GM12892 (cell line): ENCODE measurements at regions not wholly inside any gene's neighbourhood (a gene's known extent, or its start where the extent isn't known, plus 50 kb on each side); places are given as distances from the start of the nearest gene placed in this dataset.
"Not testable (repeated sequence)": the region's sequence is repeated elsewhere in the genome, so short reads cannot be mapped to it uniquely, and the experiment has no call there.

ENCODE experiments used
- DNase-seq: peaks from one replicate; pipeline ENCODE4 v3.0.0; 2011; ENCODE audit not compliant: insufficient read length
- FAIRE-seq: peaks from 2 replicates; lab custom pipeline; 2011; peaks lifted over from hg19 to GRCh38; lab: Jason Lieb, UNC
- POLR2A ChIP-seq: IDR thresholded peaks from 2 replicates; pipeline ENCODE4 v1.6.1; 2011; ENCODE audit warnings: low read depth, low read length, control low read depth
- POLR2AphosphoS5 ChIP-seq: IDR thresholded peaks from 2 replicates; pipeline ENCODE4 v1.6.1; 2011; ENCODE audit warnings: low read depth, low read length, control low read depth
- TAF1 ChIP-seq: IDR thresholded peaks from 2 replicates; pipeline ENCODE4 v1.6.1; 2011; ENCODE audit warnings: low read depth, mild to moderate bottlenecking, control low read depth, low read length, borderline replicate concordance

DNA sequence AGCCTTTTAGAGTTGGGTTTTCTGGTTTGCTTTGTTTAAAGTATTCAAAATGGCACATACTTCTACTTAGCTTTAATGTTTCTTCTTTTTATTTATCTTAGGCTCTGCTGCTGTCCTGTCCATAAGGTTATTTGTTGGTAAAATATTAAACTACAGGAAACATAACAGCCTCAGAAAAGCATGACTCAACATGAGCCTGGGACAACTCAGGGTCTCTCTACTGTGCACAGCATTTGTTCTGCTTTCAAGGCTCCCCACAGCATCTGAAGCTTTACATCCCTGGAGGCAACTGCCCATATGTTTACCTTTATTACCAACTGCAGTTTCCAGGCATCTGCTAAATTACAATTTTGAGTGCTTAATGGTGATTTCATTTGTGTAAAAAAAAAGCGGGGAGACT, 954.2 kb upstream of the FBXO33 start:
- TF ChIP-seq POLR2A (no peak), POLR2AphosphoS5 (no peak), TAF1 (no peak)
- DNase-seq (no peak), FAIRE-seq (no peak)

DNA sequence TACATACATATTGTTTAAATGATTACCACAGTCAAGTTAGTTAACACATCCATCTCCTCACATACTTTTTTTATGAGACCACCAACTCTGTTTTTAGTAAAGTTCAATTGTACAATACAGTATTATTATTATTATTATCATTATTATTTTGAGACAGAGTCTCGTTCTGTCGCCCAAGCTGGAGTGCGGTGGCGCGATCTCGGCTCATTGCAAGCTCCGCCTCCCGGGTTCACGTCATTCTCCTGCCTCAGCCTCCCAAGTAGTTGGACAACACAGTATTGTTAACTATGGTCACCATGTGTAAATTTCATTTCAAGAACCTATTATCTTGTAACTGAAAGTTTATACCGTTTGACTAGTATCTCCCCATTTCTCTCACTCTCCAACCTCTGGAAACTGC, 942.0 kb upstream of the FBXO33 start:
- FAIRE-seq: no peak

DNA sequence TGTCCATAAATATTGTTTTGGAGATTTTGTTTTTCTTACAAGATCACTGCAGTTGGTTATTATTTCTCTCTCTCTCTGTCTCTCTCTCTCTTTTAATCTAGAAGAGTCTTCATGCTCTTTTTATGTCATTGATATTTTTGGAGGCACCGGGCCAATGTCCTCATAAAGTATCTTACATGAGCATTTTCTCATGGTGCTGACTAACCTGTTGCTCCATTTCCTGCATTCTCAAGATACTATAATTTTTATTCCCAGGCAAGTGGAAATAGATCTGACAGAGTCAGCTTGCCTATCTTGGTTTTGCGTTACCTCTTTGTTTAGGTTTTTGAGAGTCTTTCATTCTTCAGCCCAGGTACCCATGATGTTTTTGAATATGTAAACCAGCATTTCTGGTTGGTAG, 938.8 kb upstream of the FBXO33 start:
- DNase-seq (no peak), FAIRE-seq (no peak)
- TF ChIP-seq POLR2A: no peak
- no peak for TF ChIP-seq TAF1
- no peak for TF ChIP-seq POLR2AphosphoS5

More for the DNA sequence above, 942.0 kb upstream of the FBXO33 start:
- no peak for TF ChIP-seq POLR2A
- TF ChIP-seq TAF1: no peak
- TF ChIP-seq POLR2AphosphoS5: no peak
- DNase-seq: no peak

DNA sequence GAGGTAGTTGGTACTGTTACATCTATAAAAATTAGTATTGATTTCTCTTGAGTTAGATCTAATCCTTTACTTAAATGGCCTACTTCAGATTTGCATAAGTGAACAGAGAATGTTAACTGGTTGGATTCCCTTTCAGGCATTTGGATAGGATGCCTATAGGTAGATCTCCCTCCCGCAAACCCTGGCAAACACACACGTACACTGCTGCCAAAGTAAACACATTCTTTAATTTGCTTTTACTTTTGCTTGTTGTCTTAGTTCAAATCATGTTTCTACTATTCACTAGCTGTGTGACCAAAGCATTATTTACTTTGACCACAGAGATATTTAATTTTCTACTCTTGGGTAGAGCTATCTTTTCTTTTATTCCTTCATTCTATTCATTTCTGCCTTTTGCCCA, 936.1 kb upstream of the FBXO33 start:
- TF ChIP-seq POLR2AphosphoS5 (no peak), TAF1 (no peak), POLR2A (no peak)
- DNase-seq: no peak
- no peak for FAIRE-seq

DNA sequence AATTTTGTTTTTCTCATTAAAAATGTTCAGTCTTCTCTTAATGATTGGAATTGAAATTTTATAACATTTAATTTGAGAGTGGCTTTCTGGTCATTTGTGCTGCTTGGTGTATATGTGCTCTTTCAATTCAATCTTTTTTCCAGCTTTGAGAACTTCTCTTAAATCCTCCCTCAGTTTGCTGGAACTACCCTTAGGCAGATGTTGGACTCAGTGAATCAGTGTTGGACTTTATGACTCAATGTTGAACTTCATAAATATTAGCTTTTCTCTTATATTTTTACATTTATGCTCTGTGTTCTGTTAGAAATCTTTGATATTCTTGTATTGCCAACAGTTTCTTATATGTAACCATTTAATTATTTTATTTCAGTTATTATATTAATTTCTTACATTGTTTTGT, 935.5 kb upstream of the FBXO33 start:
- FAIRE-seq: no peak
- TF ChIP-seq POLR2AphosphoS5: no peak
- TF ChIP-seq TAF1: no peak
- no peak for TF ChIP-seq POLR2A

DNA sequence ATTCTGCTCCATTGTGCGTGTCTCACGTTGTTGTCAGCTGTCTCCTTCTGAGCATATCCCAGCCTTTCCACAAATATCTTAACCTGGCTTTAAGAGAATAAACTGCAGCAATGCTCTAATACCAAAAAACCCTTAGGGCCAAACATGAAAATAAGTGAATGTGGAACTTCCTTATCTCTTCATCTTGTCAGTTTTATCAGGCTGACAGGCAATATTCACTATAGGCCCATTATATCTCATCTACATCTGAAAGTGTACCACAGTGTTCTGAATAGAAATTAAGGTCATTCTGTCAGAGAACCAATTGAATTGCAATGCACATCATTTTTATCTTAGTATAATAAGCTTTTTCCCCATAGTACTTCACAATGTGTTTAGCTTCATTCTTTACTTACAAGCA, 933.1 kb upstream of the FBXO33 start:
- TF ChIP-seq TAF1: no peak
- TF ChIP-seq POLR2AphosphoS5: no peak
- TF ChIP-seq POLR2A: no peak
- FAIRE-seq: no peak
- no peak for DNase-seq

More for the DNA sequence above, 935.5 kb upstream of the FBXO33 start:
- DNase-seq: no peak

DNA sequence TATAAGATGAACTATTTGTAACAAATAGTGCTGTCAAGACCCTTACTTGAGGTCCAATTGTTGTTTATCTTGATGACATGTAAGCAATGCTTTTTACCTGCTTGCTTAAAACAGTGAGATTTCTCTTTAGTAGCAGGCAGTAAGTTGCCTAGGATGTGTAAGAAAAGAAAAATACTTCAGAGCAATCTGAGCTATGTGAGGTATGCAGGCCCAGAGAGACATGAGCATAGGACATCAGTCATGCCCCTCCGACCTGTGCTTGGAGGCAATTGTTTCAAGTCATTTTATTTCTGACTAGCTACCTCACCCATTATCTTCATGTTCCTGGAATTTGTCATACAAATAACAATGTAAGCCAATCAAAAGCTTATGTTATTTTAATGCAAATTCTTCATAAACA, 930.6 kb upstream of the FBXO33 start:
- DNase-seq: no peak
- TF ChIP-seq POLR2AphosphoS5 (no peak), POLR2A (no peak), TAF1 (no peak)
- FAIRE-seq: no peak

DNA sequence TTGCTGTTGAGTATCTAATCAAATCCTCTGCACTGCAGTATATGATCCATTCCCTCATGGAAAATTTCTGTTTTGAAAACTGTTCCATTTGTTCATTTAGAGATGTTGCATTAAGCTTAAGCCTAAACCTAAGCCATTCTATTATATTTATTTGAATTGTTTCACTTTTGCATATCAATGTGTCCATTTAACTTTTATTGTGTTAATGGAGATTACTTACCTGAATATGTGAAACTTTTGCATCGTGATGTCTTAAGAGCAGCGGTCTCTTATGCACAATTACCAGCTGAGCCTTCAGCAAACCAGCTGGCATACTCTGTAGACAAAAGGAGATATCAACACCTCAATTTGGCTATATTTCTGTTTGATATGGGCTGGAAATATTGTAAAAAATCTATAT, 922.5 kb upstream of the FBXO33 start:
- no peak for DNase-seq
- FAIRE-seq: no peak
- TF ChIP-seq TAF1: no peak

DNA sequence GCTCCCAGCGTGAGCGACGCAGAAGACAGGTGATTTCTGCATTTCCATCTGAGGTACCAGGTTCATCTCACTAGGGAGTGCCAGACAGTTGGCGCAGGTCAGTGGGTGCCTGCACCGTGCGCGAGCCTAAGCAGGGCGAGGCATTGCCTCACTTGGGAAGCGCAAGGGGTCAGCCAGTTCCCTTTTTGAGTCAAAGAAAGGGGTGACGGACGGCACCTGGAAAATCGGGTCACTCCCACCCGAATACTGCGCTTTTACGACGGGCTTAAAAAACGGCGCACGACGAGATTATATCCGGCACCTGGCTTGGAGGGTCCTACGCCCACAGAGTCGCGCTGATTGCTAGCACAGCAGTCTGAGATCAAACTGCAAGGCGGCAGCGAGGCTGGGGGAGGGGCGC, 915.9 kb upstream of the FBXO33 start:
- not testable (repeated sequence) for DNase-seq, FAIRE-seq

DNA sequence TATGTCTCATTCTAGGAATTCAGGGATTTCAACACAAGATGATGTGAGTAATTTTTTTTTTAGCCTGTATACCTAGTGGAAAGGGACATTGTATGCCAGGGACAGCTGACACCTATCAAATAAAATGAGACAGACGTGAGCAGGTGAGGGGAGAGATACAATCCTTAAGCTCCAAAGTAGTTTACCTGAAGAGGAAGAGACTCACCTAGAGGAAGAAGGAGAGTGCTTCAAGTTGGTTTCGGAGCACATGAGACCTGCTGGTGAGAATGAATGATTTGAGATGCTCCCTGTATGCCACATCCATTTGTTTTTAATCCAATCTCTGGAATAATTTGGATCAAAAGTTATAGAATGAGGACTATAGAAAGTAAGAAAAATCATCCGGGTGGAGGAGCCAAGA, 915.4 kb upstream of the FBXO33 start:
- no peak for FAIRE-seq
- TF ChIP-seq POLR2AphosphoS5 (no peak), TAF1 (no peak), POLR2A (no peak)
- no peak for DNase-seq

DNA sequence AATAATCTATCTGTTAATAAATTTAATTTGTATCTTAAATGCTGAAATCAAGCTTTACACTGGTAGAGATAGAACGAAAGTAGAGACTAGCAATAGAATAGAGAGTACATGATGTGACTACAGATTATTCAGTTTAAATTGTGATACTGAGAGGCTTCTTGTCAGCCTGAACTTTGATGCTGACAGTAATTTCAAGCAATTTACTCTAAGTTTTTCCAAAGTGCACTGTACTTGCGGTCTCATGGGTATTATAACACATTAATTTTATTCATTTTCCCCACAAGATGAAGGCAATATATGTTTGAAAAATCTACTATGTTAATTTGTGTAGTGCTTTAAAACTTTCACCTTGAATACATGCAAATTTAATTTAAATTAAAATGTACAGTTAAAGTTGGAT, 914.0 kb upstream of the FBXO33 start:
- no peak for FAIRE-seq
- no peak for DNase-seq
- TF ChIP-seq POLR2A (no peak), TAF1 (no peak), POLR2AphosphoS5 (no peak)

DNA sequence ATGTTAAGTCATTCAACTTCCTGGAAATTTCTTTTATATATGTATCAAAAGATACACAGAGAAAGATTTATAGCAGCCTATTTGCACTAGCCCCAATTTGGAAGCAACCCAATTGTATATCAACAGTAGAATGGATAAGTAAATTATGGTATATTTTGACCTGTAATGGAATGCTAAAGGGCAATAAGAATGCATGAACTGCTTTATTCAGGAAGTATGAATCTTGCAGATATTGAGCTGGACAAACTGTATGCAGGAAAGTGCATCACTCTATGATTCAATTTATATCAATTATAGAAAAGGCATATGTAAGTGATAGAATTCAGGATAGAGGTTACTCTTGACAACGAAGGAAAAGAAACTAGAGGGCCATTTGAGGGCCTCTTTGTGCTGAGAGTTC, 913.1 kb upstream of the FBXO33 start:
- FAIRE-seq (no peak), DNase-seq (no peak)
- TF ChIP-seq POLR2AphosphoS5: no peak

DNA sequence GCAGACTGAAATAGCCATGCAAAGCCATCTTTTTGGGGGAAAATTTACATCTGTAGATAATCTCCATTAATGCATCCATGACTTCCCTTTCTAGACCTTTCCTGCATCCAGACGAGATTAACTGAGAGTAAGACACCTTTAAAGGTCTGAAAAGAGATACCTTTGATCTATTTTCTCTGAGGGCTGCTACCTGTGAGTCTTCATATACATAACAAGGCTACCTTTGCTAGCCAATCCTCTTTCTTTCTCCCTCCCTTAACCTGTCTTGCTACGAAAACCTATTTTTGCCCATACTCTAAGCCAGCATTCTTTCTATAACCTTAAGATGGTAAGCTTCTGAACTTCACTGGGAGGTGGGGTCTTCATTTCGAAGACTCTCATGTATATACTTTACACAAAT, 908.5 kb upstream of the FBXO33 start:
- TF ChIP-seq POLR2AphosphoS5 (no peak), POLR2A (no peak), TAF1 (no peak)
- FAIRE-seq (no peak), DNase-seq (no peak)

DNA sequence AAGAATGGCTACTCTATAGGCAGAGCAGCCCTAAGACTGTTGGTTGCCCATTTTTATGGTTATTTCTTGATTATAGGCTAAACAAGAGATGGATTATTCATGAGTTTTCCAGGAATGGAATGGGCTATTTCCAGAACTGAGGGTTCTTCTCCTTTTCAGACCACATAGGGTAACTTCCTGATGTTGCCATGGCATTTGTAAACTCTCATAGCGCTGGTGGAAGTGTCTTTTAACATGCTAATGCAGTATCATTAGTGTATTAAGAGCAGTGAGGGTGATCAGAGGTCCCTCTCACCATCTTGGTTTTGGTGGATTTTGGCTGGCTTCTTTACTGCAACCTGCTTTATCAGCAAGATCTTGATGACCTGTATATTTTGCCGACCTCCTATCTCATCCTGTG, 904.6 kb upstream of the FBXO33 start:
- TF ChIP-seq TAF1 (no peak), POLR2A (no peak), POLR2AphosphoS5 (no peak)
- FAIRE-seq: no peak
- no peak for DNase-seq

DNA sequence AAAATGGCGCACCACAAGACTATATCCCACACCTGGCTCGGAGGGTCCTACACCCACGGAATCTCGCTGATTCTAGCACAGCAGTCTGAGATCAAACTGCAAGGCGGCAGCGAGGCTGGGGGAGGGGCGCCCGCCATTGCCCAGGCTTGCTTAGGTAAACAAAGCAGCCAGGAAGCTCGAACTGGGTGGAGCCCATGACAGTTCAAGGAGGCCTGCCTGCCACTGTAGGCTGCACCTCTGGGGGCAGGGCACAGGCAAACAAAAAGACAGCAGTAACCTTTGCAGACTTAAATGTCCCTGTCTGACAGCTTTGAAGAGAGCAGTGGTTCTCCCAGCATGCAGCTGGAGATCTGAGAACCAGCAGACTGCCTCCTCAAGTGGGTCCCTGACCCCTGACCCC, 894.3 kb upstream of the FBXO33 start:
- not testable (repeated sequence) for FAIRE-seq, DNase-seq
